A549 (cell line): ENCODE measurements at regions not wholly inside any gene's neighbourhood (a gene's known extent, or its start where the extent isn't known, plus 50 kb on each side); places are given as distances from the start of the nearest gene placed in this dataset.

ENCODE experiments used
- ATAC-seq, 2 experiments: fragments of 200-7000 bp in 1 of 2; fragments of >200 bp in 1 of 2; cut with Nextera tagmentation in 1 of 2; cut with Tn5 transposase in 1 of 2; 3 replicates each; pipeline versions ENCODE4 v1.8.0 to v1.9.1; 2018 to 2020; ENCODE audit warnings: mild to moderate bottlenecking in 1 of 2, moderate library complexity in 1 of 2
- CTCF ChIA-PET: fragments of 300-600 bp; sonication (Branson Sonifier 250); formaldehyde crosslinking; extraction: SDS; loops from one replicate; lab custom pipeline; 2021; ENCODE audit warnings: antibody characterized with exemption, inconsistent platforms; lab: Yijun Ruan, JAX
- POLR2A ChIA-PET: fragments of 350-600 bp; formaldehyde crosslinking; extraction: SDS; loops from one replicate; lab custom pipeline; 2021; ENCODE audit warnings: antibody characterized with exemption, inconsistent platforms; lab: Yijun Ruan, JAX
- DNase-seq, 2 experiments: peaks; one replicate each; pipeline versions ENCODE4 v3.0.0 to v3.0.0-alpha.2; 2011 to 2016; ENCODE audit warnings: low read depth in 1 of 2, low spot score in 1 of 2
- FAIRE-seq: peaks from 2 replicates; lab custom pipeline; 2011; peaks lifted over from hg19 to GRCh38; lab: Jason Lieb, UNC
- H3K27ac ChIP-seq, 2 experiments: fragments of >200 bp; sonication (Bioruptor Twin); formaldehyde crosslinking; 3 replicates each; pipeline ENCODE4 v1.5.1; 2016 to 2017
- H3K4me1 ChIP-seq: fragments of >200 bp; sonication (Bioruptor Twin); formaldehyde crosslinking; 3 replicates; pipeline ENCODE4 v1.6.1; 2016
- H3K4me2 ChIP-seq: fragments of >200 bp; sonication (Bioruptor Twin); formaldehyde crosslinking; 3 replicates; pipeline ENCODE4 v1.6.1; 2016
- H3K4me3 ChIP-seq: fragments of >200 bp; sonication (Bioruptor Twin); formaldehyde crosslinking; 3 replicates; pipeline ENCODE4 v1.5.1; 2016
- H3K9me3 ChIP-seq: fragments of >200 bp; sonication (Bioruptor Twin); formaldehyde crosslinking; 3 replicates; pipeline ENCODE4 v1.6.1; 2016
- CEBPB ChIP-seq, 2 experiments: fragments of >200 bp in 1 of 2; sonication (Bioruptor Twin) in 1 of 2; formaldehyde crosslinking in 1 of 2; IDR thresholded peaks; 2 replicates each; pipeline ENCODE4 v1.6.1; 2012 to 2016
- CHD2 ChIP-seq: fragments of 150-350 bp; IDR thresholded peaks from 2 replicates; pipeline ENCODE4 v1.6.1; 2014; ENCODE audit warnings: low read length; ENCODE audit not compliant: partially characterized antibody
- EHMT2 ChIP-seq: fragments of 200-600 bp; sonication (generic); IDR thresholded peaks from 2 replicates; pipeline ENCODE4 v1.6.1; 2016; ENCODE audit warnings: antibody characterized with exemption, low read depth, mild to moderate bottlenecking, moderate library complexity
- FOSL2 ChIP-seq, 2 experiments: fragments of 450-650 bp in 1 of 2; fragments of >200 bp in 1 of 2; sonication (Bioruptor Twin) in 1 of 2; formaldehyde crosslinking; IDR thresholded peaks; 2 replicates each; pipeline versions ENCODE4 v1.5.0 to v1.6.1; 2016 to 2020; ENCODE audit warnings: mild to moderate bottlenecking in 1 of 2, moderate library complexity in 1 of 2
- HOXA7 ChIP-seq: fragments of 250-450 bp; sonication (Bioruptor Pico); IDR thresholded peaks from 2 replicates; pipeline ENCODE4 v1.5.0; 2020; ENCODE audit warnings: mild to moderate bottlenecking, moderate library complexity
- HOXB13 ChIP-seq: fragments of 250-450 bp; sonication (Bioruptor Pico); IDR thresholded peaks from 2 replicates; pipeline ENCODE4 v1.5.0; 2020; ENCODE audit warnings: low read depth, mild to moderate bottlenecking, moderate library complexity
- JUN ChIP-seq, 2 experiments: fragments of >200 bp; sonication (Bioruptor Twin); formaldehyde crosslinking; IDR thresholded peaks; 2 replicates in 1 of 2; 3 replicates in 1 of 2; pipeline ENCODE4 v1.6.1; 2016 to 2017
- JUNB ChIP-seq: fragments of >200 bp; sonication (Bioruptor Twin); formaldehyde crosslinking; IDR thresholded peaks from 2 replicates; pipeline ENCODE4 v1.6.1; 2016
- KDM5A ChIP-seq: fragments of 200-600 bp; sonication (generic); IDR thresholded peaks from 2 replicates; pipeline ENCODE4 v1.6.1; 2016; ENCODE audit warnings: antibody characterized with exemption, mild to moderate bottlenecking
- NFE2L2 ChIP-seq: fragments of 150-350 bp; conservative IDR thresholded peaks from 2 replicates; pipeline ENCODE4 v1.6.1; 2014; ENCODE audit warnings: low read length
- RAD21 ChIP-seq, 2 experiments: fragments of >200 bp in 1 of 2; sonication (Bioruptor Twin) in 1 of 2; formaldehyde crosslinking in 1 of 2; IDR thresholded peaks in 1 of 2; conservative IDR thresholded peaks in 1 of 2; 2 replicates in 1 of 2; 3 replicates in 1 of 2; pipeline ENCODE4 v1.6.1; 2012 to 2018; ENCODE audit warnings: inconsistent platforms in 1 of 2
- RFX5 ChIP-seq: fragments of 450-650 bp; IDR thresholded peaks from 2 replicates; pipeline ENCODE4 v1.7.1; 2014; ENCODE audit warnings: antibody characterized with exemption, mild to moderate bottlenecking, moderate library complexity
- ZFP36 ChIP-seq: fragments of 450-650 bp; IDR thresholded peaks from 2 replicates; pipeline ENCODE4 v1.6.1; 2014; ENCODE audit warnings: borderline replicate concordance; ENCODE audit not compliant: partially characterized antibody
- WGBS: methylation state at CpG from one replicate; pipeline ENCODE4 v1.1.6; 2017; ENCODE audit errors: missing lambda C conversion rate; 5-methylcytosine and 5-hydroxymethylcytosine counted together
- TF ChIP-seq, protein P1 (sequence below): fragments of >200 bp; sonication (Bioruptor Twin); formaldehyde crosslinking; IDR thresholded peaks from 3 replicates; pipeline ENCODE4 v1.6.1; 2016
- TF ChIP-seq, protein P2 (sequence below): IDR thresholded peaks from 2 replicates; pipeline ENCODE4 v1.6.1; 2012; ENCODE audit warnings: low read depth, borderline replicate concordance
- TF ChIP-seq, protein P3 (sequence below): fragments of 250-450 bp; sonication (Bioruptor Pico); IDR thresholded peaks from 2 replicates; pipeline ENCODE4 v1.5.0; 2020; ENCODE audit warnings: low read depth, mild to moderate bottlenecking, moderate library complexity
- TF ChIP-seq, protein P4 (sequence below): fragments of 250-450 bp; sonication (Bioruptor Pico); IDR thresholded peaks from 2 replicates; pipeline ENCODE4 v1.5.0; 2021; ENCODE audit warnings: mild to moderate bottlenecking, moderate library complexity, borderline replicate concordance
- TF ChIP-seq, protein P5 (sequence below): fragments of 150-350 bp; IDR thresholded peaks from 2 replicates; pipeline ENCODE4 v1.6.1; 2014; ENCODE audit warnings: low read depth, mild to moderate bottlenecking, low read length
- TF ChIP-seq, protein P6 (sequence below): fragments of >200 bp; sonication (Bioruptor Twin); formaldehyde crosslinking; IDR thresholded peaks from 2 replicates; pipeline ENCODE4 v1.6.1; 2016

DNA sequence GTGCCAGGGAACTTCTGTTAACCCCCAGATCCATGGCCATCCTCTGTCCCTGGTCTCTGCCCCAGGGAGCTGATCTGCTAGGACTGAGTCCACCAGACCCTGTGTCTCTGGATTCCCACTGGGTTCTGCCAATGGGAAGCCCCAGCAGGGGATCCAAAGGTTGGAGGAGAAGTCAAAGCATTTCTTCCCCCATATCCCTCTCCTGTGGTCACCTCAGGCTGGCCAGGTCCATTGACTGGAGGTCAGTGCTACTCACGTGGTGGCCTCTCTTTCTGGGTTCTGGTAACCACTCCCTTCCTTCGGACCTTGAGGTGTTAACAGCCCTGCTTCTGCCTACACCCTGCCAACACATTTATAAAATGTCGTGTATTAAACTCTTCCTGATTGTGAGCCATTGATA is 69.7 kb upstream of the NECTIN1 start (continued):
- TF ChIP-seq CEBPB (IDR thresholded peaks at IDR 0.05) (no peak), KDM5A (no peak), JUN (IDR thresholded peaks at IDR 0.05) (no peak), FOSL2 (IDR thresholded peaks at IDR 0.05) (no peak), FOSL2 (CRISPR knock-in tag; IDR thresholded peaks at IDR 0.05) (no peak), RFX5 (no peak), HOXA7 (CRISPR knock-in tag) (no peak)
- TF ChIP-seq, protein P1, sequence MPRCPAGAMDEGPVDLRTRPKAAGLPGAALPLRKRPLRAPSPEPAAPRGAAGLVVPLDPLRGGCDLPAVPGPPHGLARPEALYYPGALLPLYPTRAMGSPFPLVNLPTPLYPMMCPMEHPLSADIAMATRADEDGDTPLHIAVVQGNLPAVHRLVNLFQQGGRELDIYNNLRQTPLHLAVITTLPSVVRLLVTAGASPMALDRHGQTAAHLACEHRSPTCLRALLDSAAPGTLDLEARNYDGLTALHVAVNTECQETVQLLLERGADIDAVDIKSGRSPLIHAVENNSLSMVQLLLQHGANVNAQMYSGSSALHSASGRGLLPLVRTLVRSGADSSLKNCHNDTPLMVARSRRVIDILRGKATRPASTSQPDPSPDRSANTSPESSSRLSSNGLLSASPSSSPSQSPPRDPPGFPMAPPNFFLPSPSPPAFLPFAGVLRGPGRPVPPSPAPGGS, result no peak
- TF ChIP-seq, protein P2, sequence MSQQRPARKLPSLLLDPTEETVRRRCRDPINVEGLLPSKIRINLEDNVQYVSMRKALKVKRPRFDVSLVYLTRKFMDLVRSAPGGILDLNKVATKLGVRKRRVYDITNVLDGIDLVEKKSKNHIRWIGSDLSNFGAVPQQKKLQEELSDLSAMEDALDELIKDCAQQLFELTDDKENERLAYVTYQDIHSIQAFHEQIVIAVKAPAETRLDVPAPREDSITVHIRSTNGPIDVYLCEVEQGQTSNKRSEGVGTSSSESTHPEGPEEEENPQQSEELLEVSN, result no peak
- TF ChIP-seq, all 56 proteins: peak for 0

DNA sequence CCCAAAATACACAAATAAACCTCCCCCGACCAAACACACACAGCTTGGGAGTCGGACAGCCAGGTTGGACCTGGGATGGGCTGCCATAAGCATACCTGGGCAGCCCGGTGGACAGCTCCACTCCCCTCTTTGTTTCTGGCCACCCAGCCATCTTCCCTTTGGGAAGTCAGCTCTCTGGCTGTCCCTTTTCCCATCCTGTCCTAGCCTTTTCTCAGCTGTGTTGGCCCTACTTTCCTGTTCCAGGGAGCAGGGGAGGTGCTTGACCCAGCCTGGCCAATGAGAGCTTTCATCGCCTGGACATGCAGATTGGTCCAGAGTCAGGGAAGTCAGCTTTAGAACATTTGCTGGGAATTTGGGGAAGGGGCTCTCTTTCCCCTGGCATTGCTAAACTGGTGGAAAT is 68.7 kb upstream of the NECTIN1 start:
- TF ChIP-seq JUNB, result no peak
- no peak for FAIRE-seq
- CTCF ChIA-PET, result no interaction called here

DNA sequence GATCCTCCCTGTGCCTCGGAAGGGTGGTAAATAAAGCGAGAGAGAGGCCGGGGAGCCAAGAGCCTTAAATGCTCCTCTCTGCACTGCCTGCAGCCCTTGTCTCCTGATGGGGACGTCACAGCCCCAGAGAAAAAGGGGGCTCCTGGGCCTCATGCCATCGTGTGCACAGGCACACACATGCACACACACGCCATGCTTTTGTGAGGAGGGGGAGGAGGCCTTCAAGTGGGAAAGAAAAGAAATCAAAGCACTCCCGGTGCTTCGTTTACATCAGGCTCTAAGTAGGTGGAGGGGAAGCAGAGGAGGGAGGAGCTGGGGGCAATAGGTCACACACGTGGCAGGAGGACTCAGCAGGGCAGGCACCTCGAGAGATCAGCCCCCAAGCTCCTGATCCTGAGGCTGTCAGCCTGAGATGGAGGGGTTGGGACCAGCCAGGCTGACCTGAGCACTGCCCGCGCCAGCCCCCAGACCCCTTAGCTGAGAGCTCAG is 68.2 kb upstream of the NECTIN1 start:
- CTCF ChIA-PET, result no interaction called here
- Histone ChIP-seq H3K9me3 (no peaks in the 10 kb centered on the region), H3K4me1 (no peaks in the 10 kb centered on the region; the same call in 2 of the 3 replicates), H3K4me3 (no peak overlapping the region), H3K27ac (no peak overlapping the region), H3K4me2 (no peak overlapping the region)
- no peak for DNase-seq
- TF ChIP-seq EHMT2 (no peak), HOXB13 (no peak), KDM5A (no peak), ZFP36 (no peak), RAD21 (conservative IDR thresholded peaks at IDR 0.05 in 1 of 2, IDR thresholded peaks at IDR 0.05 in 1 of 2) (no peak)
- TF ChIP-seq, protein P3, sequence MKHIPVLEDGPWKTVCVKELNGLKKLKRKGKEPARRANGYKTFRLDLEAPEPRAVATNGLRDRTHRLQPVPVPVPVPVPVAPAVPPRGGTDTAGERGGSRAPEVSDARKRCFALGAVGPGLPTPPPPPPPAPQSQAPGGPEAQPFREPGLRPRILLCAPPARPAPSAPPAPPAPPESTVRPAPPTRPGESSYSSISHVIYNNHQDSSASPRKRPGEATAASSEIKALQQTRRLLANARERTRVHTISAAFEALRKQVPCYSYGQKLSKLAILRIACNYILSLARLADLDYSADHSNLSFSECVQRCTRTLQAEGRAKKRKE (CRISPR knock-in tag), result no peak
- TF ChIP-seq, protein P4, sequence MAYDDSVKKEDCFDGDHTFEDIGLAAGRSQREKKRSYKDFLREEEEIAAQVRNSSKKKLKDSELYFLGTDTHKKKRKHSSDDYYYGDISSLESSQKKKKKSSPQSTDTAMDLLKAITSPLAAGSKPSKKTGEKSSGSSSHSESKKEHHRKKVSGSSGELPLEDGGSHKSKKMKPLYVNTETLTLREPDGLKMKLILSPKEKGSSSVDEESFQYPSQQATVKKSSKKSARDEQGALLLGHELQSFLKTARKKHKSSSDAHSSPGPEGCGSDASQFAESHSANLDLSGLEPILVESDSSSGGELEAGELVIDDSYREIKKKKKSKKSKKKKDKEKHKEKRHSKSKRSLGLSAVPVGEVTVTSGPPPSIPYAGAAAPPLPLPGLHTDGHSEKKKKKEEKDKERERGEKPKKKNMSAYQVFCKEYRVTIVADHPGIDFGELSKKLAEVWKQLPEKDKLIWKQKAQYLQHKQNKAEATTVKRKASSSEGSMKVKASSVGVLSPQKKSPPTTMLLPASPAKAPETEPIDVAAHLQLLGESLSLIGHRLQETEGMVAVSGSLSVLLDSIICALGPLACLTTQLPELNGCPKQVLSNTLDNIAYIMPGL, result no peak
- ATAC-seq, result no peak
- 49% methylated on average over 9 of the region's 12 CpGs for WGBS
- FAIRE-seq, result no peak
- POLR2A ChIA-PET, result no interaction called here

More for the DNA sequence above, 68.7 kb upstream of the NECTIN1 start:
- Histone ChIP-seq H3K4me2 (no peak overlapping the region), H3K4me1 (no peaks in the 10 kb centered on the region), H3K9me3 (no peaks in the 10 kb centered on the region), H3K27ac (no peak overlapping the region), H3K4me3 (no peak overlapping the region)
- ATAC-seq (no peak), DNase-seq (no peak)
- WGBS, result 57% methylated on average over 4 of the region's 4 CpGs
- POLR2A ChIA-PET, result no interaction called here

DNA sequence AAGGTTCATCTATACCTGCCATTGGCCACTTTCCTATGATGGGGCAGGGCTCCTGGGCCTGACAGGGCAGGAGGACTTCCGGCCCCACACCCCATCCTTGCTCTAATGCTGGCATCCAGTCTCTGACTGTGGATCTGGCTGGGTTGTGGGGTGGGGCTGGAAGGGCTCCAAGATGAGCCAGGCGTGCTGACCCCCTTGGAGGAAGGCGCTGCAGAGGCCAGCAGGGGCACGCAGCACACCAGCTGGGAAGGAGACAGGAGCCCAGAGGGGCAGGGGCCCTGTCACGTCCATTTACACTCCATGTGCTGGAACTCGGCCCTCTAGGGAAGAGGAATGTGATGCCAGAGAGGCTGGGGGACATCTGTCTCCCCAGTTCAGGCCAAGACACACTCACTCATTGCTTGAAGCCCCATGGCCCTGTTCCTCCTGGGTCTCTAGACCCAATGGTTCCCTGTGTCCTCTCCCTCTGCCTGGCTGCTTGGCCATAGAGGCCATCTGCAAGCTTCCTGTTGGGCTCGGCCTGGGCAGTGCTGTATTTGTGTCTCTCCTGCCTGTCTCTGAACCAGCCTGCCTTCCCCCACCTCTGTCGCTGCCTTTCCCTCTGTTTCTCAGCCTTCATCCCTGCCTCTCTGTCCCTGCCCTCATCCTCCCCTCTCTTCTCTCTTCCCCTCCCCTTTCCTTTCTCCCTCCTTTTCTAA is 67.5 kb upstream of the NECTIN1 start:
- POLR2A ChIA-PET, result no interaction called here
- H3K27ac ChIP-seq, result no peak overlapping the region
- TF ChIP-seq, protein P5, sequence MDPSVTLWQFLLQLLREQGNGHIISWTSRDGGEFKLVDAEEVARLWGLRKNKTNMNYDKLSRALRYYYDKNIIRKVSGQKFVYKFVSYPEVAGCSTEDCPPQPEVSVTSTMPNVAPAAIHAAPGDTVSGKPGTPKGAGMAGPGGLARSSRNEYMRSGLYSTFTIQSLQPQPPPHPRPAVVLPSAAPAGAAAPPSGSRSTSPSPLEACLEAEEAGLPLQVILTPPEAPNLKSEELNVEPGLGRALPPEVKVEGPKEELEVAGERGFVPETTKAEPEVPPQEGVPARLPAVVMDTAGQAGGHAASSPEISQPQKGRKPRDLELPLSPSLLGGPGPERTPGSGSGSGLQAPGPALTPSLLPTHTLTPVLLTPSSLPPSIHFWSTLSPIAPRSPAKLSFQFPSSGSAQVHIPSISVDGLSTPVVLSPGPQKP, result no peak
- no peak for TF ChIP-seq NFE2L2
- TF ChIP-seq CHD2, result no peak
- TF ChIP-seq, protein P6, sequence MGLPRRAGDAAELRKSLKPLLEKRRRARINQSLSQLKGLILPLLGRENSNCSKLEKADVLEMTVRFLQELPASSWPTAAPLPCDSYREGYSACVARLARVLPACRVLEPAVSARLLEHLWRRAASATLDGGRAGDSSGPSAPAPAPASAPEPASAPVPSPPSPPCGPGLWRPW, result no peak
- CTCF ChIA-PET, result no interaction called here
- 72% methylated on average over 7 of the region's 8 CpGs for WGBS
- no peak overlapping the region for H3K4me3 ChIP-seq
- H3K4me1 ChIP-seq, result peaks cover 6% of the 10 kb centered on the region
- ATAC-seq (no peak), DNase-seq (no peak), FAIRE-seq (no peak)
- no peak overlapping the region for H3K4me2 ChIP-seq
- H3K9me3 ChIP-seq, result no peaks in the 10 kb centered on the region
